IMR-90 (cell line): ENCODE measurements at regions not wholly inside any gene's neighbourhood (a gene's known extent, or its start where the extent isn't known, plus 50 kb on each side); places are given as distances from the start of the nearest gene placed in this dataset.
A peak's percentile ranks its signal among the peaks of the same experiment; 100 is the strongest.

Experiments
- ATAC-seq: fragments of 200-7000 bp; cut with Tn5 transposase; 2 replicates; pipeline ENCODE4 v1.9.1; 2020; ENCODE audit warnings: low read depth, mild to moderate bottlenecking, moderate library complexity
- BruUV-seq: library from RNA; stranded (reverse); fragments of 400-500 nt; replicated peaks from 2 replicates; lab custom pipeline; 2021; lab: Mats Ljungman, UMichigan
- CTCF ChIA-PET: fragments of 300-600 bp; formaldehyde crosslinking; extraction: SDS; loops from one replicate; lab custom pipeline; 2021; ENCODE audit warnings: antibody characterized with exemption; lab: Yijun Ruan, JAX
- POLR2A ChIA-PET: fragments of 300-600 bp; sonication (Branson Sonifier 250); formaldehyde crosslinking; loops from one replicate; lab custom pipeline; 2022; ENCODE audit warnings: antibody characterized with exemption; ENCODE audit not compliant: unreplicated experiment; lab: Charles Lee
- DNase-seq: peaks from one replicate; pipeline ENCODE4 v3.0.0; 2013
- H2AFZ ChIP-seq: replicated peaks from 2 replicates; pipeline ENCODE3; 2013; ENCODE audit warnings: low read length, mild to moderate bottlenecking; ENCODE audit not compliant: poor library complexity
- H2AK5ac ChIP-seq: 2 replicates; pipeline ENCODE4 v1.6.1; 2013; ENCODE audit warnings: low read depth, low read length, inconsistent platforms
- H2AK9ac ChIP-seq: replicated peaks from 2 replicates; pipeline ENCODE3; 2013; ENCODE audit warnings: mild to moderate bottlenecking, low read depth, low read length, moderate library complexity; ENCODE audit not compliant: poor library complexity
- H2BK120ac ChIP-seq: 2 replicates; pipeline ENCODE4 v1.6.1; 2013; ENCODE audit warnings: low read depth, low read length, inconsistent platforms
- H2BK15ac ChIP-seq: 3 replicates; pipeline ENCODE4 v1.6.1; 2013; ENCODE audit warnings: low read depth, low read length, inconsistent platforms
- H2BK20ac ChIP-seq: 2 replicates; pipeline ENCODE4 v1.6.1; 2013; ENCODE audit warnings: low read depth, mild to moderate bottlenecking, inconsistent platforms, low read length, moderate library complexity
- H2BK5ac ChIP-seq: 2 replicates; pipeline ENCODE4 v1.6.1; 2013; ENCODE audit warnings: mild to moderate bottlenecking, low read depth, low read length, inconsistent platforms; ENCODE audit not compliant: poor library complexity, severe bottlenecking
- H3K14ac ChIP-seq: replicated peaks from 2 replicates; pipeline ENCODE4 v1.6.1; 2013; ENCODE audit warnings: low read depth, low read length, inconsistent platforms
- H3K18ac ChIP-seq: 2 replicates; pipeline ENCODE4 v1.6.1; 2013; ENCODE audit warnings: low read depth, low read length, control low read depth
- H3K23ac ChIP-seq: 2 replicates; pipeline ENCODE4 v1.6.1; 2013; ENCODE audit warnings: low read depth, low read length, inconsistent platforms
- H3K27ac ChIP-seq: 2 replicates; pipeline ENCODE4 v1.5.1; 2013; ENCODE audit warnings: mild to moderate bottlenecking, control low read depth, low read length; ENCODE audit not compliant: insufficient read depth
- H3K27me3 ChIP-seq: 2 replicates; pipeline ENCODE4 v1.6.1; 2013; ENCODE audit warnings: low read length; ENCODE audit not compliant: control insufficient read depth, insufficient read depth
- H3K36me3 ChIP-seq: 2 replicates; pipeline ENCODE4 v1.6.1; 2013; ENCODE audit warnings: low read length, mixed read lengths; ENCODE audit not compliant: control insufficient read depth, insufficient read depth
- H3K4ac ChIP-seq: 2 replicates; pipeline ENCODE4 v1.6.1; 2013; ENCODE audit warnings: low read depth, low read length, inconsistent platforms
- H3K4me1 ChIP-seq: 2 replicates; pipeline ENCODE4 v1.6.1; 2013; ENCODE audit warnings: low read length, mixed read lengths; ENCODE audit not compliant: control insufficient read depth, insufficient read depth
- H3K4me2 ChIP-seq: 2 replicates; pipeline ENCODE4 v1.6.1; 2013; ENCODE audit warnings: low read depth, mild to moderate bottlenecking, control low read depth, low read length, moderate library complexity
- H3K4me3 ChIP-seq: 2 replicates; pipeline ENCODE4 v1.5.1; 2013; ENCODE audit warnings: low read depth, mild to moderate bottlenecking, control low read depth, low read length, moderate library complexity; ENCODE audit not compliant: insufficient read depth
- H3K56ac ChIP-seq: 2 replicates; pipeline ENCODE4 v1.6.1; 2013; ENCODE audit warnings: low read length, inconsistent platforms; ENCODE audit not compliant: insufficient read depth; ENCODE audit errors: extremely low read depth
- H3K79me1 ChIP-seq, 2 experiments: 2 replicates each; pipeline ENCODE4 v1.6.1; 2013; ENCODE audit warnings: low read length in 2 of 2, inconsistent platforms in 1 of 2, low read depth in 1 of 2
- H3K9ac ChIP-seq: 2 replicates; pipeline ENCODE4 v1.6.1; 2013; ENCODE audit warnings: low read depth, low read length, control low read depth
- H3K9me1 ChIP-seq: 2 replicates; pipeline ENCODE4 v1.6.1; 2013; ENCODE audit warnings: low read length, inconsistent platforms; ENCODE audit not compliant: insufficient read depth
- H3K9me3 ChIP-seq: 2 replicates; pipeline ENCODE4 v1.6.1; 2013; ENCODE audit warnings: low read length; ENCODE audit not compliant: control insufficient read depth, insufficient read depth
- H4K20me1 ChIP-seq: 2 replicates; pipeline ENCODE4 v1.6.1; 2013; ENCODE audit warnings: low read length, inconsistent platforms; ENCODE audit not compliant: insufficient read depth
- H4K5ac ChIP-seq: 2 replicates; pipeline ENCODE4 v1.6.1; 2013; ENCODE audit warnings: mild to moderate bottlenecking, low read depth, low read length, control low read depth
- H4K8ac ChIP-seq, 2 experiments: 2 replicates each; pipeline ENCODE4 v1.6.1; 2013; ENCODE audit warnings: low read depth in 2 of 2, low read length in 2 of 2, control low read depth in 1 of 2, inconsistent platforms in 1 of 2
- H4K91ac ChIP-seq: 2 replicates; pipeline ENCODE4 v1.6.1; 2013; ENCODE audit warnings: low read depth, low read length, inconsistent platforms; ENCODE audit not compliant: insufficient read depth
- CHD1 ChIP-seq: IDR thresholded peaks from 2 replicates; pipeline ENCODE4 v1.6.1; 2012; ENCODE audit warnings: low read depth, low read length, improper control_type of control experiment
- MAFK ChIP-seq: IDR thresholded peaks from 2 replicates; pipeline ENCODE4 v1.6.1; 2012; ENCODE audit warnings: low read depth, low read length, improper control_type of control experiment
- MAZ ChIP-seq: IDR thresholded peaks from 2 replicates; pipeline ENCODE4 v1.6.1; 2012; ENCODE audit warnings: low read depth, mild to moderate bottlenecking, low read length, improper control_type of control experiment, moderate library complexity, borderline replicate concordance
- RAD21 ChIP-seq: IDR thresholded peaks from 2 replicates; pipeline ENCODE4 v1.6.1; 2012; ENCODE audit warnings: low read length, improper control_type of control experiment
- SMC3 ChIP-seq: fragments of 150-350 bp; IDR thresholded peaks from 2 replicates; pipeline ENCODE4 v1.6.1; 2016; ENCODE audit warnings: low read depth, mild to moderate bottlenecking, antibody characterized with exemption, low read length, moderate library complexity
- WGBS, 2 experiments: methylation state at CpG; one replicate each; pipeline versions ENCODE4 v1.1.5 to v1.1.7; 2013; ENCODE audit warnings: missing lambda C conversion rate in 2 of 2; ENCODE audit not compliant: insufficient read length in 1 of 2; ENCODE audit errors: extremely low coverage in 2 of 2; 5-methylcytosine and 5-hydroxymethylcytosine counted together
- dilution Hi-C: fragments of 300-500 bp; cut with HindIII; formaldehyde crosslinking; loops from one replicate; pipeline ENCODE4 v1.14.3; 2018; ENCODE audit warnings: low sequenced_read_pairs; ENCODE audit not compliant: unreplicated experiment
- in situ Hi-C: fragments of 300-500 bp; cut with MboI; formaldehyde crosslinking; loops from 3 replicates; pipeline ENCODE4 v1.14.3; 2019; ENCODE audit warnings: low sequenced_read_pairs, inconsistent platforms, mixed read lengths
- intact Hi-C: fragments of 100-400 bp; cut with micrococcal nuclease; formaldehyde crosslinking; loops from 2 replicates; pipeline ENCODE4 v1.10.0; 2022
- TF ChIP-seq, protein P1 (sequence below): conservative IDR thresholded peaks from 2 replicates; pipeline ENCODE4 v1.5.1; 2012; ENCODE audit warnings: mild to moderate bottlenecking, low read depth, low read length, improper control_type of control experiment
- TF ChIP-seq, protein P2 (sequence below): fragments of 150-350 bp; IDR thresholded peaks from 2 replicates; pipeline ENCODE4 v1.6.1; 2017; ENCODE audit warnings: mild to moderate bottlenecking, antibody characterized with exemption, low read length, low read depth

DNA sequence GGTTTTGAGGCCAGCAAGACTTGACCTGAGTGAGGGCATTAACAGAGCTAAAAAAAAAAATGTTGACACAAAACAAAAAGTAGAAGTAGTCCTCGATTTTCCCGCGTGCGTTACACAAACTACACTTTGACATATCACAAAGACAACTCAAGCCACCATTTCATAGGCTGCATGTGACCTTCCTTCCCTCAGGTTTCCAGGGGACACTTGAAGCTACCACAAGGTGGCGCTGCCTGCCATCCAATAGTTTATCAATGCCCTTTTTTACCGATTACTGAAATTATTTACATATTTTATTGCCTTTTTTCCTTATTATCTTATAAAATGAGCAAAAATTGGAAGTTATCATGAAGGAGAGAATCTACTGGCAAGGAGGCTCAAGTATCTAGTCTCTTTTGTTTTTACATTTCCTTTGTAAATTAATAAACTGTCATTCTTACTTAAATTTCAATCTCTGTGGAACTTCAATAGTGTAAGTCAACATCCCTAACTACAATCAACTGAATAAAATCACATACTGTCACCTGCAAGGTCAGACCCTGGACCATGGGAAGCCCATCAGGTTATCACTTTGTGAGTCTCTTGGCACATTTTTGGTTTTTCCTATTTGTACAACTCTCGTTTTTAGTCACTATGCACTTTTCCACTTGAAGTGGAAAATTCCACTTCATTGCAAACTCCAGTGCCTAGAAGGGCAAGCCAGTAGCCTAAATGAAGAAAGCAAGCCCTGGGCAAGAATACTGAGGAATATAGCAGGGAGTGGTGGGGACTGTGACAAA lies 84.6 kb upstream of the CPSF6 start:
- Histone ChIP-seq H3K23ac (no peak overlapping the region), H3K18ac (no peak overlapping the region), H2AK5ac (no peak overlapping the region), H4K91ac (no peak overlapping the region), H2AK9ac (no peak overlapping the region), H2BK20ac (no peak overlapping the region), H3K4me2 (no peak overlapping the region), H4K20me1 (no peaks in the 10 kb centered on the region), H3K79me1 (no peaks in the 10 kb centered on the region), H2BK5ac (no peak overlapping the region), H3K27ac (no peak overlapping the region), H3K4me3 (no peak overlapping the region), H2BK15ac (no peak overlapping the region), H3K4me1 (no peaks in the 10 kb centered on the region; the same call in 1 of the 2 replicates), H3K14ac (no peak overlapping the region), H2AFZ (no peak overlapping the region), H3K9ac (no peak overlapping the region), H3K27me3 (peaks cover 4% of the 10 kb centered on the region; the same call in 1 of the 2 replicates), H2BK120ac (no peak overlapping the region), H3K9me1 (no peaks in the 10 kb centered on the region), H3K9me3 (no peaks in the 10 kb centered on the region), H4K5ac (no peak overlapping the region), H4K8ac (no peak overlapping the region), H3K4ac (no peak overlapping the region), H3K56ac (no peak overlapping the region), H3K36me3 (no peaks in the 10 kb centered on the region)
- dilution Hi-C loops: no loop called here
- in situ Hi-C loops: no loop called here
- no CpG with 5 or more reads among the region's 7 CpGs for whole genome bisulfite sequencing, 2 experiments
- BruUV-seq: no TSS peak
- ChIA-PET POLR2A (interaction anchor here (0.6 kb wide), 1 partner anchor 25 kb away, joined by 3 read pairs; no protein-coding TSS in a partner anchor), CTCF (interaction anchor here (0.6 to 1.1 kb wide), 8 partner anchors 10 to 1542 kb away, joined by 3 to 6 read pairs (median 3); no protein-coding TSS in a partner anchor)
- peak; percentile 50 for DNase-seq
- intact Hi-C loops: loop anchor here (1.0 to 10.0 kb wide), 3 partner anchors 98 to 420 kb away; no protein-coding TSS in a partner anchor
- peak; percentile 42; the same call in 1 of the 2 replicates for ATAC-seq
- TF ChIP-seq CHD1: no peak
- peak; percentile 59 for TF ChIP-seq SMC3
- TF ChIP-seq MAZ: no peak
- TF ChIP-seq, protein P1, sequence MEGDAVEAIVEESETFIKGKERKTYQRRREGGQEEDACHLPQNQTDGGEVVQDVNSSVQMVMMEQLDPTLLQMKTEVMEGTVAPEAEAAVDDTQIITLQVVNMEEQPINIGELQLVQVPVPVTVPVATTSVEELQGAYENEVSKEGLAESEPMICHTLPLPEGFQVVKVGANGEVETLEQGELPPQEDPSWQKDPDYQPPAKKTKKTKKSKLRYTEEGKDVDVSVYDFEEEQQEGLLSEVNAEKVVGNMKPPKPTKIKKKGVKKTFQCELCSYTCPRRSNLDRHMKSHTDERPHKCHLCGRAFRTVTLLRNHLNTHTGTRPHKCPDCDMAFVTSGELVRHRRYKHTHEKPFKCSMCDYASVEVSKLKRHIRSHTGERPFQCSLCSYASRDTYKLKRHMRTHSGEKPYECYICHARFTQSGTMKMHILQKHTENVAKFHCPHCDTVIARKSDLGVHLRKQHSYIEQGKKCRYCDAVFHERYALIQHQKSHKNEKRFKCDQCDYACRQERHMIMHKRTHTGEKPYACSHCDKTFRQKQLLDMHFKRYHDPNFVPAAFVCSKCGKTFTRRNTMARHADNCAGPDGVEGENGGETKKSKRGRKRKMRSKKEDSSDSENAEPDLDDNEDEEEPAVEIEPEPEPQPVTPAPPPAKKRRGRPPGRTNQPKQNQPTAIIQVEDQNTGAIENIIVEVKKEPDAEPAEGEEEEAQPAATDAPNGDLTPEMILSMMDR: peak; percentile 89
- TF ChIP-seq, protein P2, sequence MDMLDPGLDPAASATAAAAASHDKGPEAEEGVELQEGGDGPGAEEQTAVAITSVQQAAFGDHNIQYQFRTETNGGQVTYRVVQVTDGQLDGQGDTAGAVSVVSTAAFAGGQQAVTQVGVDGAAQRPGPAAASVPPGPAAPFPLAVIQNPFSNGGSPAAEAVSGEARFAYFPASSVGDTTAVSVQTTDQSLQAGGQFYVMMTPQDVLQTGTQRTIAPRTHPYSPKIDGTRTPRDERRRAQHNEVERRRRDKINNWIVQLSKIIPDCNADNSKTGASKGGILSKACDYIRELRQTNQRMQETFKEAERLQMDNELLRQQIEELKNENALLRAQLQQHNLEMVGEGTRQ: peak; percentile 76
- TF ChIP-seq MAFK: no peak
- peak; percentile 73 for TF ChIP-seq RAD21
